CD4-positive, alpha-beta T cell treated with Interleukin-15 for 1 hour (primary cell): ENCODE measurements at regions not wholly inside any gene's neighbourhood (a gene's known extent, or its start where the extent isn't known, plus 50 kb on each side); places are given as distances from the start of the nearest gene placed in this dataset.

Experiments used
- DNase-seq: peaks from one replicate; pipeline ENCODE4 v3.0.0-alpha.2; 2020

- no peak for DNase-seq
Observed at GRCh38 chr3:116939091-116939490, 229.5 kb downstream of the TUSC7 start.

- DNase-seq: no peak
Observed at GRCh38 chr3:116939550-116939949, 230.0 kb downstream of the TUSC7 start.

- DNase-seq: no peak
Observed at GRCh38 chr3:116940719-116941118, 231.1 kb downstream of the TUSC7 start.

GRCh38 chr3:116946376-116946775 lies 236.8 kb downstream of the TUSC7 start:
- DNase-seq: no peak

GRCh38 chr3:116947148-116947547 lies 237.6 kb downstream of the TUSC7 start:
- DNase-seq: no peak

GRCh38 chr3:116947809-116948208 lies 238.2 kb downstream of the TUSC7 start:
- DNase-seq: no peak

GRCh38 chr3:116950301-116951055 lies 240.9 kb downstream of the TUSC7 start:
- no peak for DNase-seq

GRCh38 chr3:116951610-116952009 lies 242.0 kb downstream of the TUSC7 start:
- DNase-seq: no peak

- DNase-seq: no peak
Observed at GRCh38 chr3:116958291-116958690, 248.7 kb downstream of the TUSC7 start.

GRCh38 chr3:116961106-116961505 lies 251.5 kb downstream of the TUSC7 start:
- DNase-seq: no peak

- no peak for DNase-seq
Observed at GRCh38 chr3:116963802-116964201, 254.2 kb downstream of the TUSC7 start.

- DNase-seq: no peak
Observed at GRCh38 chr3:116966649-116967048, 257.1 kb downstream of the TUSC7 start.

- DNase-seq: no peak
Observed at GRCh38 chr3:116969135-116969534, 259.6 kb downstream of the TUSC7 start.

GRCh38 chr3:116969646-116970045 lies 260.1 kb downstream of the TUSC7 start:
- no peak for DNase-seq

- DNase-seq: no peak
Observed at GRCh38 chr3:116971531-116971930, 262.0 kb downstream of the TUSC7 start.

GRCh38 chr3:116974702-116975101 lies 265.1 kb downstream of the TUSC7 start:
- no peak for DNase-seq

GRCh38 chr3:116977441-116977840 lies 267.9 kb downstream of the TUSC7 start:
- no peak for DNase-seq

GRCh38 chr3:116980099-116980498 lies 270.5 kb downstream of the TUSC7 start:
- DNase-seq: no peak

- no peak for DNase-seq
Observed at GRCh38 chr3:116981089-116981488, 271.5 kb downstream of the TUSC7 start.

- no peak for DNase-seq
Observed at GRCh38 chr3:116984301-116984700, 274.7 kb downstream of the TUSC7 start.

GRCh38 chr3:116994351-116994879 lies 284.8 kb downstream of the TUSC7 start:
- no peak for DNase-seq

- no peak for DNase-seq
Observed at GRCh38 chr3:117003501-117003900, 293.9 kb downstream of the TUSC7 start.

GRCh38 chr3:117005274-117005673 lies 295.7 kb downstream of the TUSC7 start:
- no peak for DNase-seq

- DNase-seq: no peak
Observed at GRCh38 chr3:117005911-117006522, 296.4 kb downstream of the TUSC7 start.

GRCh38 chr3:117010318-117010717 lies 300.7 kb downstream of the TUSC7 start:
- DNase-seq: no peak
